ENCODE measurements at regions not wholly inside any gene's neighbourhood (a gene's known extent, or its start where the extent isn't known, plus 50 kb on each side); places are given as distances from the start of the nearest gene placed in this dataset.
"Not testable (repeated sequence)": the region's sequence is repeated elsewhere in the genome, so short reads cannot be mapped to it uniquely, and the experiment has no call there.

GRCh38 chrY:12500096-12500495, 200.9 kb upstream of the USP9Y start:
- no peak for DNase-seq
- Mint-ChIP-seq H3K4me1 (ENCODE audit: low read depth) (no peaks in the 10 kb centered on the region), H3K36me3 (ENCODE audit: low read depth) (no peaks in the 10 kb centered on the region), H3K27ac (no peak overlapping the region), H3K9me3 (no peaks in the 10 kb centered on the region), H3K27me3 (no peaks in the 10 kb centered on the region), H3K4me3 (no peak overlapping the region)
- ChIA-PET POLR2A (no interaction called here), CTCF (no interaction called here)
- no peak for TF ChIP-seq CTCF (IDR thresholded peaks at IDR 0.05)
- intact Hi-C loops (cut with micrococcal nuclease): no loop called here
- ATAC-seq: no peak

GRCh38 chrY:12504028-12504427, 197.0 kb upstream of the USP9Y start:
- H3K36me3 Mint-ChIP-seq (ENCODE audit: low read depth); CTCF ChIA-PET; H3K9me3 Mint-ChIP-seq; DNase-seq; intact Hi-C loops (cut with micrococcal nuclease); H3K27me3 Mint-ChIP-seq; H3K4me1 Mint-ChIP-seq (ENCODE audit: low read depth); POLR2A ChIA-PET; ATAC-seq; H3K27ac Mint-ChIP-seq; H3K4me3 Mint-ChIP-seq: not testable (repeated sequence)

- DNase-seq: no peak
- no peaks in the 10 kb centered on the region for H3K36me3 Mint-ChIP-seq (ENCODE audit: low read depth)
- POLR2A ChIA-PET: no interaction called here
- no peak overlapping the region for H3K4me3 Mint-ChIP-seq
- peak; percentile 37 for ATAC-seq
- H3K27ac Mint-ChIP-seq: no peak overlapping the region
- CTCF ChIA-PET: no interaction called here
- H3K9me3 Mint-ChIP-seq: no peaks in the 10 kb centered on the region
- no peaks in the 10 kb centered on the region for H3K4me1 Mint-ChIP-seq (ENCODE audit: low read depth)
- TF ChIP-seq CTCF (IDR thresholded peaks at IDR 0.05): no peak
- no peaks in the 10 kb centered on the region for H3K27me3 Mint-ChIP-seq
- intact Hi-C loops (cut with micrococcal nuclease): no loop called here
These were observed 183.7 kb upstream of the USP9Y start for GRCh38 chrY:12517338-12517737.

- no peak overlapping the region for H3K4me3 Mint-ChIP-seq
- ATAC-seq (no peak), DNase-seq (no peak)
- H3K9me3 Mint-ChIP-seq: no peaks in the 10 kb centered on the region
- H3K27ac Mint-ChIP-seq: no peak overlapping the region
- CTCF ChIA-PET: no interaction called here
- intact Hi-C loops (cut with micrococcal nuclease): no loop called here
- POLR2A ChIA-PET: no interaction called here
- H3K36me3 Mint-ChIP-seq (ENCODE audit: low read depth): no peaks in the 10 kb centered on the region
- TF ChIP-seq CTCF (IDR thresholded peaks at IDR 0.05): no peak
- peaks cover 10% of the 10 kb centered on the region for H3K4me1 Mint-ChIP-seq (ENCODE audit: low read depth)
- no peaks in the 10 kb centered on the region for H3K27me3 Mint-ChIP-seq
These were observed 175.8 kb upstream of the USP9Y start for GRCh38 chrY:12525206-12525605.

- no peaks in the 10 kb centered on the region for H3K9me3 Mint-ChIP-seq
- intact Hi-C loops (cut with micrococcal nuclease): no loop called here
- no peaks in the 10 kb centered on the region for H3K36me3 Mint-ChIP-seq (ENCODE audit: low read depth)
- POLR2A ChIA-PET: no interaction called here
- H3K27me3 Mint-ChIP-seq: no peaks in the 10 kb centered on the region
- no peak for DNase-seq
- no peak overlapping the region for H3K27ac Mint-ChIP-seq
- CTCF ChIA-PET: no interaction called here
- no peak for ATAC-seq
- H3K4me1 Mint-ChIP-seq (ENCODE audit: low read depth): peaks cover 14% of the 10 kb centered on the region
- TF ChIP-seq CTCF (IDR thresholded peaks at IDR 0.05): no peak
- no peak overlapping the region for H3K4me3 Mint-ChIP-seq
These were observed 174.5 kb upstream of the USP9Y start for GRCh38 chrY:12526362-12527063.
